GM12892 (cell line): ENCODE measurements at regions not wholly inside any gene's neighbourhood (a gene's known extent, or its start where the extent isn't known, plus 50 kb on each side); places are given as distances from the start of the nearest gene placed in this dataset.

ENCODE experiments used
- POLR2A ChIP-seq: IDR thresholded peaks from 2 replicates; pipeline ENCODE4 v1.6.1; 2011; ENCODE audit warnings: low read depth, low read length, control low read depth
- POLR2AphosphoS5 ChIP-seq: IDR thresholded peaks from 2 replicates; pipeline ENCODE4 v1.6.1; 2011; ENCODE audit warnings: low read depth, low read length, control low read depth

DNA sequence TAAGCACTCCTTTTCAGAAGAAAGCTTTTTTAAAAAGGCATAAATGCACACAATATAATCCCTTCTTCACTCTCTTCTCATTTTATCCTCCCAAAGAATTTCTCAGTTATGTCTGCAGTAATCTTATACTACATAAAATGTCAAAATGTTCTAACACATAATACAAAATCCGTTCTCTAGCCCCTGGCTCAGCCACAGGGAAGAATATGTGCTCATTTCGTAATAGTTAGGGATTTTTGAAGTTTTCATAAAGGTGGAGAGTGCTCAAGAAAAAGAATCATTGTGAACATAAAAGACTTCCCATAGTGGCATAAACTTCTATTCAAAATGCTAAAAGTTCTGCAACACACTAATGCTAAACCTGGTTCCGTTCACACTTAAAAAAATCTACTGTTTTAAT, 1410.7 kb upstream of the C9orf72 start:
- TF ChIP-seq POLR2A (no peak), POLR2AphosphoS5 (no peak)
